ENCODE measurements at regions not wholly inside any gene's neighbourhood (a gene's known extent, or its start where the extent isn't known, plus 50 kb on each side); places are given as distances from the start of the nearest gene placed in this dataset.

- Histone ChIP-seq H3K9me3 (ENCODE audit: control extremely low read depth in 1 of 5, control insufficient read depth in 4 of 5, insufficient read depth in 2 of 5, low read depth in 1 of 5, low read length in 4 of 5) (peaks cover 0 to 21% (median 0%) of the 10 kb centered on the region in 5 experiments), H3K4me1 (ENCODE audit: control extremely low read depth in 1 of 4, control insufficient read depth in 4 of 4, insufficient read depth in 4 of 4, low read length in 3 of 4) (no peaks in the 10 kb centered on the region), H3K36me3 (ENCODE audit: control insufficient read depth in 4 of 4, insufficient read depth in 4 of 4, low read length in 3 of 4) (no peaks in the 10 kb centered on the region), H3K27me3 (replicated peaks in 2 of 5; ENCODE audit: control insufficient read depth in 4 of 5, insufficient read depth in 5 of 5, low read length in 4 of 5) (peaks cover 0 to 1% (median 0%) of the 10 kb centered on the region in 5 experiments), H3K27ac (ENCODE audit: insufficient read depth in 1 of 2, low read depth in 1 of 2, low read length in 2 of 2, poor library complexity in 1 of 2, severe bottlenecking in 2 of 2) (no peak overlapping the region), H3K4me3 (ENCODE audit: control insufficient read depth in 1 of 7, extremely low read depth in 1 of 7, insufficient read depth in 4 of 7, low read depth in 2 of 7, low read length in 6 of 7) (no peak overlapping the region)
- ChIA-PET CTCF (no interaction called here), POLR2A (no interaction called here)
- 57% methylated on average over 1 of the region's 1 CpG for WGBS (ENCODE audit: insufficient coverage)
- no peak for DNase-seq
Measured at GRCh38 chr7:152969335-152969734, 209.8 kb downstream of the ACTR3B start.

- no peak overlapping the region for H3K4me3 ChIP-seq (ENCODE audit: control insufficient read depth in 1 of 7, extremely low read depth in 1 of 7, insufficient read depth in 4 of 7, low read depth in 2 of 7, low read length in 6 of 7)
Measured at GRCh38 chr7:152969839-152970238, 210.3 kb downstream of the ACTR3B start.

GRCh38 chr7:152970481-152970880 is 210.9 kb downstream of the ACTR3B start:
- no peaks in the 10 kb centered on the region for H3K36me3 ChIP-seq (ENCODE audit: control insufficient read depth in 4 of 4, insufficient read depth in 4 of 4, low read length in 3 of 4)
- WGBS (ENCODE audit: insufficient coverage): 98% methylated on average over 5 of the region's 5 CpGs
- peaks cover 0 to 21% (median 0%) of the 10 kb centered on the region in 5 experiments for H3K9me3 ChIP-seq (ENCODE audit: control extremely low read depth in 1 of 5, control insufficient read depth in 4 of 5, insufficient read depth in 2 of 5, low read depth in 1 of 5, low read length in 4 of 5)
- DNase-seq: no peak
- POLR2A ChIA-PET: no interaction called here
- no peaks in the 10 kb centered on the region for H3K4me1 ChIP-seq (ENCODE audit: control extremely low read depth in 1 of 4, control insufficient read depth in 4 of 4, insufficient read depth in 4 of 4, low read length in 3 of 4)
- CTCF ChIA-PET: no interaction called here
- H3K27me3 ChIP-seq (replicated peaks in 2 of 5; ENCODE audit: control insufficient read depth in 4 of 5, insufficient read depth in 5 of 5, low read length in 4 of 5): peaks cover 0 to 1% (median 0%) of the 10 kb centered on the region in 5 experiments
- H3K27ac ChIP-seq (ENCODE audit: insufficient read depth in 1 of 2, low read depth in 1 of 2, low read length in 2 of 2, poor library complexity in 1 of 2, severe bottlenecking in 2 of 2): no peak overlapping the region
- H3K4me3 ChIP-seq (ENCODE audit: control insufficient read depth in 1 of 7, extremely low read depth in 1 of 7, insufficient read depth in 4 of 7, low read depth in 2 of 7, low read length in 6 of 7): no peak overlapping the region

More at GRCh38 chr7:152969839-152970238, 210.3 kb downstream of the ACTR3B start:
- no peak for DNase-seq
- Histone ChIP-seq H3K36me3 (ENCODE audit: control insufficient read depth in 4 of 4, insufficient read depth in 4 of 4, low read length in 3 of 4) (no peaks in the 10 kb centered on the region), H3K4me1 (ENCODE audit: control extremely low read depth in 1 of 4, control insufficient read depth in 4 of 4, insufficient read depth in 4 of 4, low read length in 3 of 4) (no peaks in the 10 kb centered on the region), H3K9me3 (ENCODE audit: control extremely low read depth in 1 of 5, control insufficient read depth in 4 of 5, insufficient read depth in 2 of 5, low read depth in 1 of 5, low read length in 4 of 5) (peaks cover 0 to 21% (median 0%) of the 10 kb centered on the region in 5 experiments), H3K27ac (ENCODE audit: insufficient read depth in 1 of 2, low read depth in 1 of 2, low read length in 2 of 2, poor library complexity in 1 of 2, severe bottlenecking in 2 of 2) (no peak overlapping the region), H3K27me3 (replicated peaks in 2 of 5; ENCODE audit: control insufficient read depth in 4 of 5, insufficient read depth in 5 of 5, low read length in 4 of 5) (peaks cover 0 to 1% (median 0%) of the 10 kb centered on the region in 5 experiments)
- WGBS (ENCODE audit: insufficient coverage): 83% methylated on average over 1 of the region's 1 CpG
- ChIA-PET POLR2A (no interaction called here), CTCF (no interaction called here)

GRCh38 chr7:152974577-152974976 is 215.0 kb downstream of the ACTR3B start:
- DNase-seq: no peak
- WGBS (ENCODE audit: insufficient coverage): 19% methylated on average over 3 of the region's 3 CpGs
- H3K36me3 ChIP-seq (ENCODE audit: control insufficient read depth in 4 of 4, insufficient read depth in 4 of 4, low read length in 3 of 4): no peaks in the 10 kb centered on the region
- ChIA-PET CTCF (no interaction called here), POLR2A (no interaction called here)
- H3K9me3 ChIP-seq (ENCODE audit: control extremely low read depth in 1 of 5, control insufficient read depth in 4 of 5, insufficient read depth in 2 of 5, low read depth in 1 of 5, low read length in 4 of 5): peaks cover 0 to 11% (median 0%) of the 10 kb centered on the region in 5 experiments
- H3K4me1 ChIP-seq (ENCODE audit: control extremely low read depth in 1 of 4, control insufficient read depth in 4 of 4, insufficient read depth in 4 of 4, low read length in 3 of 4): no peaks in the 10 kb centered on the region
- H3K4me3 ChIP-seq (ENCODE audit: control insufficient read depth in 1 of 7, extremely low read depth in 1 of 7, insufficient read depth in 4 of 7, low read depth in 2 of 7, low read length in 6 of 7): no peak overlapping the region
- no peak overlapping the region for H3K27ac ChIP-seq (ENCODE audit: insufficient read depth in 1 of 2, low read depth in 1 of 2, low read length in 2 of 2, poor library complexity in 1 of 2, severe bottlenecking in 2 of 2)
- peaks cover 0 to 3% (median 0%) of the 10 kb centered on the region in 5 experiments for H3K27me3 ChIP-seq (replicated peaks in 2 of 5; ENCODE audit: control insufficient read depth in 4 of 5, insufficient read depth in 5 of 5, low read length in 4 of 5)

- Histone ChIP-seq H3K4me1 (ENCODE audit: control extremely low read depth in 1 of 4, control insufficient read depth in 4 of 4, insufficient read depth in 4 of 4, low read length in 3 of 4) (no peaks in the 10 kb centered on the region), H3K9me3 (ENCODE audit: control extremely low read depth in 1 of 5, control insufficient read depth in 4 of 5, insufficient read depth in 2 of 5, low read depth in 1 of 5, low read length in 4 of 5) (peaks cover 0 to 11% (median 0%) of the 10 kb centered on the region in 5 experiments), H3K36me3 (ENCODE audit: control insufficient read depth in 4 of 4, insufficient read depth in 4 of 4, low read length in 3 of 4) (no peaks in the 10 kb centered on the region), H3K27me3 (replicated peaks in 2 of 5; ENCODE audit: control insufficient read depth in 4 of 5, insufficient read depth in 5 of 5, low read length in 4 of 5) (peaks cover 0 to 3% (median 0%) of the 10 kb centered on the region in 5 experiments), H3K27ac (ENCODE audit: insufficient read depth in 1 of 2, low read depth in 1 of 2, low read length in 2 of 2, poor library complexity in 1 of 2, severe bottlenecking in 2 of 2) (no peak overlapping the region), H3K4me3 (ENCODE audit: control insufficient read depth in 1 of 7, extremely low read depth in 1 of 7, insufficient read depth in 4 of 7, low read depth in 2 of 7, low read length in 6 of 7) (no peak overlapping the region)
- POLR2A ChIA-PET: no interaction called here
- 50% methylated on average over 2 of the region's 2 CpGs for WGBS (ENCODE audit: insufficient coverage)
- DNase-seq: no peak
- CTCF ChIA-PET: no interaction called here
Measured at GRCh38 chr7:152975076-152975475, 215.5 kb downstream of the ACTR3B start.

- Histone ChIP-seq H3K27ac (ENCODE audit: insufficient read depth in 1 of 2, low read depth in 1 of 2, low read length in 2 of 2, poor library complexity in 1 of 2, severe bottlenecking in 2 of 2) (no peak overlapping the region), H3K27me3 (replicated peaks in 2 of 5; ENCODE audit: control insufficient read depth in 4 of 5, insufficient read depth in 5 of 5, low read length in 4 of 5) (peaks cover 0 to 3% (median 0%) of the 10 kb centered on the region in 5 experiments), H3K4me1 (ENCODE audit: control extremely low read depth in 1 of 4, control insufficient read depth in 4 of 4, insufficient read depth in 4 of 4, low read length in 3 of 4) (no peaks in the 10 kb centered on the region), H3K9me3 (ENCODE audit: control extremely low read depth in 1 of 5, control insufficient read depth in 4 of 5, insufficient read depth in 2 of 5, low read depth in 1 of 5, low read length in 4 of 5) (no peaks in the 10 kb centered on the region), H3K4me3 (ENCODE audit: control insufficient read depth in 1 of 7, extremely low read depth in 1 of 7, insufficient read depth in 4 of 7, low read depth in 2 of 7, low read length in 6 of 7) (no peak overlapping the region), H3K36me3 (ENCODE audit: control insufficient read depth in 4 of 4, insufficient read depth in 4 of 4, low read length in 3 of 4) (no peaks in the 10 kb centered on the region)
- no peak for DNase-seq
- ChIA-PET POLR2A (no interaction called here), CTCF (no interaction called here)
- 100% methylated on average over 2 of the region's 3 CpGs for WGBS (ENCODE audit: insufficient coverage)
Measured at GRCh38 chr7:152979376-152979775, 219.8 kb downstream of the ACTR3B start.

- no peaks in the 10 kb centered on the region for H3K4me1 ChIP-seq (ENCODE audit: control extremely low read depth in 1 of 4, control insufficient read depth in 4 of 4, insufficient read depth in 4 of 4, low read length in 3 of 4)
- no peak overlapping the region for H3K4me3 ChIP-seq (ENCODE audit: control insufficient read depth in 1 of 7, extremely low read depth in 1 of 7, insufficient read depth in 4 of 7, low read depth in 2 of 7, low read length in 6 of 7)
- H3K27me3 ChIP-seq (replicated peaks in 2 of 5; ENCODE audit: control insufficient read depth in 4 of 5, insufficient read depth in 5 of 5, low read length in 4 of 5): no peaks in the 10 kb centered on the region
- CTCF ChIA-PET: no interaction called here
- WGBS (ENCODE audit: insufficient coverage): 76% methylated on average over 4 of the region's 4 CpGs
- no peaks in the 10 kb centered on the region for H3K9me3 ChIP-seq (ENCODE audit: control extremely low read depth in 1 of 5, control insufficient read depth in 4 of 5, insufficient read depth in 2 of 5, low read depth in 1 of 5, low read length in 4 of 5)
- POLR2A ChIA-PET: no interaction called here
- no peak for DNase-seq
- H3K36me3 ChIP-seq (ENCODE audit: control insufficient read depth in 4 of 4, insufficient read depth in 4 of 4, low read length in 3 of 4): no peaks in the 10 kb centered on the region
- no peak overlapping the region for H3K27ac ChIP-seq (ENCODE audit: insufficient read depth in 1 of 2, low read depth in 1 of 2, low read length in 2 of 2, poor library complexity in 1 of 2, severe bottlenecking in 2 of 2)
Measured at GRCh38 chr7:152984421-152984820, 224.9 kb downstream of the ACTR3B start.

Data from common myeloid progenitor, CD34-positive (primary cell).